HAP-1 (cell line): ENCODE measurements at regions not wholly inside any gene's neighbourhood (a gene's known extent, or its start where the extent isn't known, plus 50 kb on each side); places are given as distances from the start of the nearest gene placed in this dataset.
"Not testable (repeated sequence)": the region's sequence is repeated elsewhere in the genome, so short reads cannot be mapped to it uniquely, and the experiment has no call there.

Experiments used
- DNase-seq, 2 experiments: peaks; one replicate each; pipeline ENCODE4 v3.0.0-alpha.2; 2016 to 2020; ENCODE audit warnings: low spot score in 2 of 2
- H3K27me3 ChIP-seq: fragments of 250-450 bp; sonication (Bioruptor Pico); 2 replicates; pipeline ENCODE4 v1.5.1; 2020; ENCODE audit warnings: low read depth, mild to moderate bottlenecking, moderate library complexity
- H3K36me3 ChIP-seq: fragments of 250-450 bp; sonication (Bioruptor Pico); replicated peaks from 2 replicates; pipeline ENCODE4 v1.5.1; 2020; ENCODE audit warnings: mild to moderate bottlenecking
- H3K4me1 ChIP-seq: fragments of 250-450 bp; sonication (Bioruptor Pico); 2 replicates; pipeline ENCODE4 v1.5.1; 2020; ENCODE audit warnings: mild to moderate bottlenecking
- H3K4me3 ChIP-seq: fragments of 250-450 bp; sonication (Bioruptor Pico); 2 replicates; pipeline ENCODE4 v1.5.1; 2020; ENCODE audit warnings: mild to moderate bottlenecking, moderate library complexity
- H3K9me3 ChIP-seq: fragments of 250-450 bp; sonication (Bioruptor Pico); 2 replicates; pipeline ENCODE4 v1.5.1; 2020; ENCODE audit warnings: mild to moderate bottlenecking, moderate library complexity
- in situ Hi-C: fragments of 300-500 bp; cut with MboI; formaldehyde crosslinking; loops from 3 replicates; pipeline ENCODE4 v1.14.3; 2020; ENCODE audit warnings: low sequenced_read_pairs, inconsistent platforms, mixed read lengths

GRCh38 chr12:73935817-73936216, 601.8 kb upstream of the ATXN7L3B start:
- H3K4me1 ChIP-seq, result no peaks in the 10 kb centered on the region
- no peak overlapping the region for H3K4me3 ChIP-seq
- no peaks in the 10 kb centered on the region for H3K27me3 ChIP-seq
- in situ Hi-C loops, result no loop called here
- no peaks in the 10 kb centered on the region for H3K36me3 ChIP-seq
- no peaks in the 10 kb centered on the region for H3K9me3 ChIP-seq
- DNase-seq, result peak in 1 of 2 experiments; percentile 15

- H3K9me3 ChIP-seq, result no peaks in the 10 kb centered on the region
- DNase-seq, result no peak
- H3K27me3 ChIP-seq, result no peaks in the 10 kb centered on the region
- in situ Hi-C loops, result no loop called here
- H3K4me3 ChIP-seq, result no peak overlapping the region
- no peaks in the 10 kb centered on the region for H3K4me1 ChIP-seq
- no peaks in the 10 kb centered on the region for H3K36me3 ChIP-seq
Observed at GRCh38 chr12:73947326-73948026, 590.2 kb upstream of the ATXN7L3B start.

GRCh38 chr12:73950507-73950906, 587.1 kb upstream of the ATXN7L3B start:
- H3K4me3 ChIP-seq, result no peak overlapping the region
- H3K4me1 ChIP-seq, result no peaks in the 10 kb centered on the region
- no peaks in the 10 kb centered on the region for H3K36me3 ChIP-seq
- H3K9me3 ChIP-seq, result no peaks in the 10 kb centered on the region
- H3K27me3 ChIP-seq, result 0 out of 2 replicates have a peak, but pooled peaks cover 3% of the 10 kb centered on the region
- DNase-seq, result no peak
- in situ Hi-C loops, result no loop called here

- Histone ChIP-seq H3K27me3 (0 out of 2 replicates have a peak, but pooled peaks cover 5% of the 10 kb centered on the region), H3K36me3 (no peaks in the 10 kb centered on the region), H3K9me3 (no peaks in the 10 kb centered on the region), H3K4me3 (no peak overlapping the region), H3K4me1 (no peaks in the 10 kb centered on the region)
- no peak for DNase-seq
- in situ Hi-C loops, result no loop called here
Observed at GRCh38 chr12:73951956-73952703, 585.5 kb upstream of the ATXN7L3B start.

GRCh38 chr12:73964641-73965040, 573.0 kb upstream of the ATXN7L3B start:
- no peaks in the 10 kb centered on the region for H3K36me3 ChIP-seq
- H3K4me1 ChIP-seq, result no peaks in the 10 kb centered on the region
- no peaks in the 10 kb centered on the region for H3K27me3 ChIP-seq
- no peaks in the 10 kb centered on the region for H3K9me3 ChIP-seq
- in situ Hi-C loops, result no loop called here
- no peak for DNase-seq
- H3K4me3 ChIP-seq, result no peak overlapping the region

GRCh38 chr12:73973486-73973885, 564.1 kb upstream of the ATXN7L3B start:
- in situ Hi-C loops, result no loop called here

GRCh38 chr12:73984552-73984951, 553.1 kb upstream of the ATXN7L3B start:
- H3K4me1 ChIP-seq, result no peaks in the 10 kb centered on the region
- no peaks in the 10 kb centered on the region for H3K9me3 ChIP-seq
- H3K36me3 ChIP-seq, result no peaks in the 10 kb centered on the region
- no peak for DNase-seq
- in situ Hi-C loops, result no loop called here
- no peak overlapping the region for H3K4me3 ChIP-seq
- no peaks in the 10 kb centered on the region for H3K27me3 ChIP-seq

More at GRCh38 chr12:73973486-73973885, 564.1 kb upstream of the ATXN7L3B start:
- H3K4me3 ChIP-seq, result no peak overlapping the region
- no peaks in the 10 kb centered on the region for H3K9me3 ChIP-seq
- H3K36me3 ChIP-seq, result no peaks in the 10 kb centered on the region
- no peaks in the 10 kb centered on the region for H3K27me3 ChIP-seq
- no peaks in the 10 kb centered on the region for H3K4me1 ChIP-seq
- DNase-seq, result no peak

- DNase-seq, result no peak
- Histone ChIP-seq H3K27me3 (no peaks in the 10 kb centered on the region), H3K4me3 (no peak overlapping the region), H3K9me3 (no peaks in the 10 kb centered on the region), H3K36me3 (no peaks in the 10 kb centered on the region), H3K4me1 (no peaks in the 10 kb centered on the region)
- in situ Hi-C loops, result no loop called here
Observed at GRCh38 chr12:73991138-73991537, 546.5 kb upstream of the ATXN7L3B start.

GRCh38 chr12:73998894-73999293, 538.7 kb upstream of the ATXN7L3B start:
- H3K27me3 ChIP-seq, result 0 out of 2 replicates have a peak, but pooled peaks cover 3% of the 10 kb centered on the region
- DNase-seq, result no peak
- no peaks in the 10 kb centered on the region for H3K9me3 ChIP-seq
- H3K4me3 ChIP-seq, result no peak overlapping the region
- no peaks in the 10 kb centered on the region for H3K36me3 ChIP-seq
- H3K4me1 ChIP-seq, result no peaks in the 10 kb centered on the region
- in situ Hi-C loops, result no loop called here

- H3K4me3 ChIP-seq, result no peak overlapping the region
- H3K4me1 ChIP-seq, result peaks cover 7% of the 10 kb centered on the region; the same call in 1 of the 2 replicates
- no peaks in the 10 kb centered on the region for H3K36me3 ChIP-seq
- in situ Hi-C loops, result no loop called here
- no peaks in the 10 kb centered on the region for H3K9me3 ChIP-seq
- DNase-seq, result no peak
- H3K27me3 ChIP-seq, result no peaks in the 10 kb centered on the region
Observed at GRCh38 chr12:74015118-74015517, 522.5 kb upstream of the ATXN7L3B start.

GRCh38 chr12:74016324-74016723, 521.3 kb upstream of the ATXN7L3B start:
- in situ Hi-C loops, H3K27me3 ChIP-seq, DNase-seq, H3K4me3 ChIP-seq, H3K4me1 ChIP-seq, H3K36me3 ChIP-seq, H3K9me3 ChIP-seq: not testable (repeated sequence)

- in situ Hi-C loops, result no loop called here
- no peaks in the 10 kb centered on the region for H3K27me3 ChIP-seq
Observed at GRCh38 chr12:74018849-74019248, 518.8 kb upstream of the ATXN7L3B start.

GRCh38 chr12:74021937-74022336, 515.7 kb upstream of the ATXN7L3B start:
- peak; percentile 61 to 76 for DNase-seq
- no peaks in the 10 kb centered on the region for H3K27me3 ChIP-seq
- no peaks in the 10 kb centered on the region for H3K9me3 ChIP-seq
- in situ Hi-C loops, result no loop called here
- H3K36me3 ChIP-seq, result no peaks in the 10 kb centered on the region
- peaks cover 7% of the 10 kb centered on the region; the same call in 1 of the 2 replicates for H3K4me1 ChIP-seq
- H3K4me3 ChIP-seq, result no peak overlapping the region

More at GRCh38 chr12:74018849-74019248, 518.8 kb upstream of the ATXN7L3B start:
- no peaks in the 10 kb centered on the region for H3K36me3 ChIP-seq
- DNase-seq, result peak in 1 of 2 experiments; percentile 49
- H3K9me3 ChIP-seq, result no peaks in the 10 kb centered on the region
- H3K4me3 ChIP-seq, result no peak overlapping the region
- H3K4me1 ChIP-seq, result peaks cover 7% of the 10 kb centered on the region; the same call in 1 of the 2 replicates

- no peak for DNase-seq
- no peaks in the 10 kb centered on the region for H3K36me3 ChIP-seq
- H3K9me3 ChIP-seq, result no peaks in the 10 kb centered on the region
- no peak overlapping the region for H3K4me3 ChIP-seq
- no peaks in the 10 kb centered on the region for H3K4me1 ChIP-seq
- no peaks in the 10 kb centered on the region for H3K27me3 ChIP-seq
- in situ Hi-C loops, result no loop called here
Observed at GRCh38 chr12:74031045-74031444, 506.6 kb upstream of the ATXN7L3B start.
